Fibroblast of pulmonary artery (primary cell): ENCODE measurements at regions not wholly inside any gene's neighbourhood (a gene's known extent, or its start where the extent isn't known, plus 50 kb on each side); places are given as distances from the start of the nearest gene placed in this dataset.

ENCODE experiments used
- DNase-seq: peaks from one replicate; pipeline ENCODE4 v3.0.0-alpha.2; 2010; ENCODE audit warnings: low read depth
- H3K4me3 ChIP-seq: replicated peaks from 2 replicates; pipeline ENCODE4 v1.5.1; 2011; ENCODE audit warnings: low read depth, mild to moderate bottlenecking, control low read depth, low read length, moderate library complexity
- TF ChIP-seq, protein P1 (sequence below): IDR thresholded peaks from 2 replicates; pipeline ENCODE4 v1.5.1; 2011; ENCODE audit warnings: mild to moderate bottlenecking, control low read depth, low read length, inconsistent platforms; ENCODE audit errors: missing control alignments

DNA sequence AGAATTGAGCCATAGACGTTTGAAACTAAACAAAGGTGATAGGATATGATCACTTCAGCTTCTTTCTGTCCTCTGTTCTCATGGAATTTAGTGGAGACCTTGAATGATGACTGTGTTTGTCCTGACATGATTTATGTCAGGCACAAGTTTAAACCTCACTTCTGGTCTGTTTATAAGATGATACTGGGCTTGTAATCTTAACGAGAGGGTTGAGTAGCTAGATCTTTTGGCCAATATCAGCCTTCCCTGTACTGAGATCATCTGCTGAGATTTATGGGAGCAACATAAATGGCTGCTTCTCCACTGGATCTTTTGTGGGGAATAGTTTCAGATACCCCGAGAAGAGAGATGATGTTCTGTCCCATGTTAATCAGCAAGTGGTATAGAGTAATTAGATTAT lies 121.8 kb upstream of the OBI1 start:
- TF ChIP-seq, protein P1, sequence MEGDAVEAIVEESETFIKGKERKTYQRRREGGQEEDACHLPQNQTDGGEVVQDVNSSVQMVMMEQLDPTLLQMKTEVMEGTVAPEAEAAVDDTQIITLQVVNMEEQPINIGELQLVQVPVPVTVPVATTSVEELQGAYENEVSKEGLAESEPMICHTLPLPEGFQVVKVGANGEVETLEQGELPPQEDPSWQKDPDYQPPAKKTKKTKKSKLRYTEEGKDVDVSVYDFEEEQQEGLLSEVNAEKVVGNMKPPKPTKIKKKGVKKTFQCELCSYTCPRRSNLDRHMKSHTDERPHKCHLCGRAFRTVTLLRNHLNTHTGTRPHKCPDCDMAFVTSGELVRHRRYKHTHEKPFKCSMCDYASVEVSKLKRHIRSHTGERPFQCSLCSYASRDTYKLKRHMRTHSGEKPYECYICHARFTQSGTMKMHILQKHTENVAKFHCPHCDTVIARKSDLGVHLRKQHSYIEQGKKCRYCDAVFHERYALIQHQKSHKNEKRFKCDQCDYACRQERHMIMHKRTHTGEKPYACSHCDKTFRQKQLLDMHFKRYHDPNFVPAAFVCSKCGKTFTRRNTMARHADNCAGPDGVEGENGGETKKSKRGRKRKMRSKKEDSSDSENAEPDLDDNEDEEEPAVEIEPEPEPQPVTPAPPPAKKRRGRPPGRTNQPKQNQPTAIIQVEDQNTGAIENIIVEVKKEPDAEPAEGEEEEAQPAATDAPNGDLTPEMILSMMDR = no peak
- DNase-seq = no peak
- no peak overlapping the region for H3K4me3 ChIP-seq

DNA sequence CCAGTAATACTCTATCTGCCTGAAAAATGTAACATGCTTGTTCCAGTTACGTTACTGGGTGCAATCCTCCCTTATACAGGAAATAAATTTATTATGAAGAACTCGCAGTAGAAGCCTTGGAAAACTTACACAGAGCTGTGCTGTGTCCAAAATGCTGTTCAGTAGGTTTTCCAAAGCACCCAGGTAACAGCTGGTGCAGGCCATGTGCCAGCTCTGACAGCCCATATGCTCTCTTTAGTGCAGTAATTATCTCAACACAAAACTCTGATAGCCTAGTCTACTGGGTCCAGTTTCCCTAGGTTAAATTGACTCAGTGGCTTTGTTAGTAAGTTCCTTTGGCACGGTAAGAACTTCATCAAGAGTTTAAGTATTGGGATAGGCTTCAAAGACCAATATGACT lies 120.7 kb upstream of the OBI1 start:
- TF ChIP-seq, protein P1 = no peak
- H3K4me3 ChIP-seq = no peak overlapping the region
- no peak for DNase-seq

DNA sequence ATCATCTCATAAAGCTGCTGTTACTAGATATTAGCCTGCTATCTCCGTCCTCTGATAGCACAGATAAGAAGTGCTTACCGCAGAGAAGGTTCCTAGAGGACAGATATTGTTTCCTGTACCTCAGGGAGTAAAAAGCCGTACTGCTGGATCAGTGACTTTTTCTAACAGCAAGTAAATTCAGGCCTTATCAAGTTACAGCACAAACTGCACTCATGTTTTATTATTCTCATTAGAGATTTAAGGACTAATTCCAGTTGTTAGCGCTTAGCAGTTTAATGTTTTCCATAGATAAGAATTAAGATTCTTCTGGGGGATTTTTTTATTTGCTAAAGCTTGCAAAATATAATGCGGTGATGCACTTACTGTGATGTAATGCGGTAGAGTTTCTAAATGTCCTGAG lies 119.0 kb upstream of the OBI1 start:
- H3K4me3 ChIP-seq = no peak overlapping the region
- TF ChIP-seq, protein P1 = no peak
- DNase-seq = no peak

DNA sequence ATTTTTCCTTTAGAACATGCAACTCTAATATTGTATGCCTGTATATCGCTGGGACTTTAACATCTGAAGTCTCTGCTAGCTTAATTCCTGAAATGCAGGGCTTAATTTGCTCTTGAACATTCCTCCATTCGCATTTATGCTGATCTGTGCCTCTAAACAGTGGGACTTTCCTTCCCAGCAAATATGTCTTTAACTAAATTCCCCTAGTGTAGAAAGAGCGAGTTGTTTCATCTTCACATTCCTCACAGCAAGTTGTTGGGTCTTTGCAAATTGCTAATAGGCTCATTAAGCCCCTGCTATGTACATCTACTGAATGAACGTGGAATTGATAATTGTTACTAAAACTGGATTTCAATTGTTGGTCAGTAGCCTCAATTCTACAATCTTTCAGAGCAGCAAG lies 118.4 kb upstream of the OBI1 start:
- TF ChIP-seq, protein P1 = no peak
- H3K4me3 ChIP-seq = no peak overlapping the region
- no peak for DNase-seq

DNA sequence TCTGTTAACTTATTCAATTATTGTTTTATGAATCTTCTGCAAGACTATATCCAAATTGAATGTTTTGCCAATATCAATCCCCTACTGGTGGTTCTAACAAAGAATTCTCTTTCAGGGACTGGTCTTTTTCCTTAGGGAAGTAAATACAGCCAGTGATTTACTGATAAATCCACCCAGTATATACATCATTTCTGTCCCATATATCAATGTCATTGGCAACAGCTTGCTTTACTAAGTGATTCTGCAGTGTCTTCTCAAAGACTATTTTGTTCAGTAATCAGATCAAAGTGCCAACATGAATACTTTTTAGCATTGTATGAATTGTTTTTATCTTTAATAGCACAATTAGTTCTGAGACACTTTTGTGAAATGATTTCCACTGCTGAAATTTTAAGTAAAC lies 114.0 kb upstream of the OBI1 start:
- TF ChIP-seq, protein P1 = no peak
- no peak overlapping the region for H3K4me3 ChIP-seq
- DNase-seq = no peak

DNA sequence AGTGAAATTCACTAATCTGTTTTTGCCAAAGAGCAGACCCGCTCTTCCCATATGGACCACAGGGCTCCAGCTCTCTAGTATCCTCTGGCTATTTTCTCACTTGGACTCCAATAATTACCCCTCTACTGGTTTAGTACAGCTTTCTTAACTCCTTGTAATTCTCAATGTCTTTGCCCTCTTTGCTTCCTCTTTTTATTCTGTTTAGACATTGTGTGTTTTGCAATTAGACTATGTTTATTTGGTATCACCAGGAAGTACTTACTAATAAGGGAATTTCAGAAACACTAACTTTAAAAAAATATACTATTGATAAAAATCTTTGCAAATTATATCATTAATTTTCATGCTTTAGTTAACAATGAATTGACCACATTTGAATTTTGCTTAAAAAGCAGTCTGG lies 111.6 kb upstream of the OBI1 start:
- TF ChIP-seq, protein P1 = no peak
- H3K4me3 ChIP-seq = no peak overlapping the region
- DNase-seq = no peak

DNA sequence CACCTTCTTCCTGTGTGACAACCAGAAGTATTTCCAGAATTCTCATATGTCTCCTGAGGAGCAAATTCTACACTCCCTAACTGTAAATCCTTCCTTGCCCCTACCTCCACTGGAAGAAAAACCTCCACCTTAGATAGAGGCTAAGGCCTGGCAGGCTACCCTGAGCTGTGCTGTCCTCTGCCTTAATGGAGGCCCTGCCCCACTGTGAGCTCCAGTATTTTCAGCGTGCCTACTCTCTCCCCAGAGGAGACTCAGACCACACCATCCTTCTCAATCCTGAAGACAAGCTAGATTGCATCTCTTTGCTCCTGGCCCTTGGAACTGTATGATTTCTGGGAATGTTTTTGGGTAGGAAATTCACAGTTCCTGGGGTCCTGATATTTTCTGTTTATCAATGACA lies 110.0 kb upstream of the OBI1 start:
- H3K4me3 ChIP-seq = no peak overlapping the region
- TF ChIP-seq, protein P1 = no peak
- DNase-seq = no peak
